Peyer's patch (tissue), 4 donors: ENCODE measurements at regions not wholly inside any gene's neighbourhood (a gene's known extent, or its start where the extent isn't known, plus 50 kb on each side); places are given as distances from the start of the nearest gene placed in this dataset.
"Not testable (repeated sequence)": the region's sequence is repeated elsewhere in the genome, so short reads cannot be mapped to it uniquely, and the experiment has no call there.

Source experiments
- DNase-seq, 3 donors: peaks; one replicate each; pipeline ENCODE4 v3.0.0-alpha.2; 2017 to 2019
- H3K27ac ChIP-seq, 4 donors: fragments of 200-600 bp; sonication (generic); one replicate each; pipeline ENCODE4 v1.5.1; 2016 to 2019
- H3K27me3 ChIP-seq, 2 donors: fragments of 200-600 bp; sonication (generic); one replicate each; pipeline ENCODE4 v1.5.1; 2019
- H3K36me3 ChIP-seq, 3 donors: fragments of 200-600 bp; sonication (generic); one replicate each; pipeline ENCODE4 v1.5.1; 2016 to 2019
- H3K4me1 ChIP-seq, 4 donors: fragments of 200-600 bp; sonication (generic); one replicate each; pipeline ENCODE4 v1.5.1; 2016 to 2019
- H3K4me3 ChIP-seq, 4 donors: fragments of 200-600 bp; sonication (generic); 1 replicate in 3 of 4; 2 replicates in 1 of 4; pipeline ENCODE4 v1.5.1; 2016 to 2019; ENCODE audit warnings: mild to moderate bottlenecking in 1 of 4
- H3K9me3 ChIP-seq, 4 donors: fragments of 200-600 bp; sonication (generic); one replicate each; pipeline ENCODE4 v1.5.1; 2016 to 2019; ENCODE audit warnings: mild to moderate bottlenecking in 1 of 4
- CTCF ChIP-seq, 6 experiments: fragments of 450-650 bp in 4 of 6; fragments of 200-600 bp in 2 of 6; sonication (generic) in 1 of 6; IDR thresholded peaks; one replicate each; pipeline ENCODE4 v1.5.1; 2017 to 2019; ENCODE audit warnings: antibody characterized with exemption in 6 of 6, mild to moderate bottlenecking in 3 of 6, moderate library complexity in 1 of 6
- POLR2A ChIP-seq, 2 donors: fragments of 450-650 bp; IDR thresholded peaks; one replicate each; pipeline ENCODE4 v1.5.1; 2017; ENCODE audit warnings: antibody characterized with exemption in 2 of 2, mild to moderate bottlenecking in 2 of 2, moderate library complexity in 2 of 2

GRCh38 chr6:12490351-12490903 lies 200.3 kb downstream of the EDN1 start:
- H3K27ac ChIP-seq: no peak overlapping the region

GRCh38 chr6:12490904-12491571 lies 200.9 kb downstream of the EDN1 start:
- no peak overlapping the region for H3K27ac ChIP-seq
- TF ChIP-seq POLR2A (IDR thresholded peaks at IDR 0.05) (no peak), CTCF (IDR thresholded peaks at IDR 0.05) (no peak)

More at GRCh38 chr6:12490351-12490903, 200.3 kb downstream of the EDN1 start:
- Histone ChIP-seq H3K4me3 (no peak overlapping the region), H3K27me3 (no peaks in the 10 kb centered on the region), H3K9me3 (no peaks in the 10 kb centered on the region), H3K4me1 (no peaks in the 10 kb centered on the region), H3K36me3 (no peaks in the 10 kb centered on the region)
- no peak for DNase-seq
- TF ChIP-seq POLR2A (IDR thresholded peaks at IDR 0.05) (no peak), CTCF (IDR thresholded peaks at IDR 0.05) (no peak)

GRCh38 chr6:12492929-12493328 lies 202.8 kb downstream of the EDN1 start:
- H3K27ac ChIP-seq, H3K27me3 ChIP-seq, DNase-seq, H3K36me3 ChIP-seq, H3K4me1 ChIP-seq, H3K9me3 ChIP-seq, H3K4me3 ChIP-seq: not testable (repeated sequence)

More at GRCh38 chr6:12490904-12491571, 200.9 kb downstream of the EDN1 start:
- no peak for DNase-seq
- no peaks in the 10 kb centered on the region for H3K27me3 ChIP-seq
- no peaks in the 10 kb centered on the region for H3K36me3 ChIP-seq
- H3K4me1 ChIP-seq: no peaks in the 10 kb centered on the region
- no peak overlapping the region for H3K4me3 ChIP-seq
- no peaks in the 10 kb centered on the region for H3K9me3 ChIP-seq

- TF ChIP-seq CTCF (IDR thresholded peaks at IDR 0.05): no peak
- TF ChIP-seq POLR2A (IDR thresholded peaks at IDR 0.05): no peak
- Histone ChIP-seq H3K27me3 (no peaks in the 10 kb centered on the region), H3K9me3 (no peaks in the 10 kb centered on the region), H3K27ac (no peak overlapping the region), H3K4me3 (no peak overlapping the region), H3K4me1 (no peaks in the 10 kb centered on the region), H3K36me3 (no peaks in the 10 kb centered on the region)
- no peak for DNase-seq
These were observed 203.3 kb downstream of the EDN1 start for GRCh38 chr6:12493446-12493845.

GRCh38 chr6:12494161-12494560 lies 204.0 kb downstream of the EDN1 start:
- Histone ChIP-seq H3K9me3 (no peaks in the 10 kb centered on the region), H3K27ac (no peak overlapping the region), H3K36me3 (no peaks in the 10 kb centered on the region), H3K4me1 (no peaks in the 10 kb centered on the region), H3K4me3 (no peak overlapping the region), H3K27me3 (no peaks in the 10 kb centered on the region)
- TF ChIP-seq CTCF (IDR thresholded peaks at IDR 0.05) (no peak), POLR2A (IDR thresholded peaks at IDR 0.05) (no peak)
- DNase-seq: no peak

- no peaks in the 10 kb centered on the region for H3K9me3 ChIP-seq
- no peaks in the 10 kb centered on the region for H3K36me3 ChIP-seq
- DNase-seq: no peak
- no peak overlapping the region for H3K27ac ChIP-seq
- no peaks in the 10 kb centered on the region for H3K4me1 ChIP-seq
- no peak overlapping the region for H3K4me3 ChIP-seq
- TF ChIP-seq POLR2A (IDR thresholded peaks at IDR 0.05): no peak
- no peak for TF ChIP-seq CTCF (IDR thresholded peaks at IDR 0.05)
- H3K27me3 ChIP-seq: no peaks in the 10 kb centered on the region
These were observed 211.8 kb downstream of the EDN1 start for GRCh38 chr6:12501990-12502389.
